ENCODE measurements at regions not wholly inside any gene's neighbourhood (a gene's known extent, or its start where the extent isn't known, plus 50 kb on each side); places are given as distances from the start of the nearest gene placed in this dataset.

DNA sequence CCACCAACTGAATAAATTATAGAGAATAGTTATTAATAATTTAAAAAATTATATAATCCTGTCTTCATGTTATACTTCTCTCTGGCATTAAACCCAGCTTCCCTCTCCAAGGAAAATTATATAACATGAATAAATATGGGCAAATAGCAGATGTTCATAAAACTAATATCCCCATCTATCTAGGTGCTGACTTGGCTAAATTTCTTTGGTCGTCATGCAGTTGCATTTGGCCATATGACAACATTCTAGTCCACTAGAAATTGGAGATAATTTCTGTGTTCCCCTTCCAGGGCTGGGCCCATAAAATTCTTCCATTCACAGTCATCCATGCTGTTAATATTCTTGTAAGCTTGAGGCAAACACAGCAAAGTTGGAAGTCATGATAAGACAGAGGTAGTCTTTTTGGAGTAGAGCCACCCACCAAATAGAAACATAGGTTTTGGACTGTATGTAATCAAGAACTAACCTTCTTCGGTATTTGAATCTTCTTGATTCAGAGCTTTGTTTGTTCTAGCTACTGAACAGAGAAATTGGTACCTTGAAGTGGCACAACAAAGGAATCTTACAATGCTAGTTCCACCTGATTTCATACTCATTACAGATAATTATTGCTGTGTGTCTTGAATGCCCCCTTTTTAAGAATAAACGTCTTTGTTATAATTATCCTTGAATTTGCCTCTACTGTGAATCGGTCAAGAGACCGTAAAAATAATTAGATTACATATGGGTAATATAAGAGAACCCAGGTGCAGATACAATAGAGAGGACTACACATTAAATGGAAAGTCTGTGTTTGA is 678.5 kb upstream of the PCDH20 start:
- Histone ChIP-seq H3K27me3 (replicated peaks; ENCODE audit: control insufficient read depth, insufficient read depth, low read length, poor library complexity, severe bottlenecking) (no peaks in the 10 kb centered on the region), H3K4me1 (ENCODE audit: control insufficient read depth, insufficient read depth, low read length, poor library complexity, severe bottlenecking) (no peaks in the 10 kb centered on the region), H3K27ac (ENCODE audit: insufficient read depth, low read length, poor library complexity, severe bottlenecking) (no peak overlapping the region), H3K4me3 (ENCODE audit: insufficient read depth, low read depth, low read length, poor library complexity, severe bottlenecking) (no peak overlapping the region), H3K36me3 (ENCODE audit: control insufficient read depth, insufficient read depth, low read length) (no peaks in the 10 kb centered on the region), H3K9me3 (ENCODE audit: control insufficient read depth, low read length) (no peaks in the 10 kb centered on the region)
- DNase-seq = no peak

- H3K9me3 ChIP-seq (ENCODE audit: control insufficient read depth, low read length) = no peaks in the 10 kb centered on the region
- H3K36me3 ChIP-seq (ENCODE audit: control insufficient read depth, insufficient read depth, low read length) = no peaks in the 10 kb centered on the region
- no peaks in the 10 kb centered on the region for H3K27me3 ChIP-seq (replicated peaks; ENCODE audit: control insufficient read depth, insufficient read depth, low read length, poor library complexity, severe bottlenecking)
- no peak overlapping the region for H3K27ac ChIP-seq (ENCODE audit: insufficient read depth, low read length, poor library complexity, severe bottlenecking)
- no peak overlapping the region for H3K4me3 ChIP-seq (ENCODE audit: insufficient read depth, low read depth, low read length, poor library complexity, severe bottlenecking)
- no peaks in the 10 kb centered on the region for H3K4me1 ChIP-seq (ENCODE audit: control insufficient read depth, insufficient read depth, low read length, poor library complexity, severe bottlenecking)
- DNase-seq = no peak
Measured at GRCh38 chr13:62092949-62093348, 677.3 kb upstream of the PCDH20 start.

- no peaks in the 10 kb centered on the region for H3K9me3 ChIP-seq (ENCODE audit: control insufficient read depth, low read length)
Measured at GRCh38 chr13:62092536-62092935, 676.9 kb upstream of the PCDH20 start.

GRCh38 chr13:62088165-62088564 is 672.5 kb upstream of the PCDH20 start:
- Histone ChIP-seq H3K9me3 (ENCODE audit: control insufficient read depth, low read length) (no peaks in the 10 kb centered on the region), H3K27ac (ENCODE audit: insufficient read depth, low read length, poor library complexity, severe bottlenecking) (no peak overlapping the region), H3K4me1 (ENCODE audit: control insufficient read depth, insufficient read depth, low read length, poor library complexity, severe bottlenecking) (no peaks in the 10 kb centered on the region), H3K27me3 (replicated peaks; ENCODE audit: control insufficient read depth, insufficient read depth, low read length, poor library complexity, severe bottlenecking) (no peaks in the 10 kb centered on the region), H3K36me3 (ENCODE audit: control insufficient read depth, insufficient read depth, low read length) (no peaks in the 10 kb centered on the region), H3K4me3 (ENCODE audit: insufficient read depth, low read depth, low read length, poor library complexity, severe bottlenecking) (no peak overlapping the region)
- no peak for DNase-seq

More at GRCh38 chr13:62092536-62092935, 676.9 kb upstream of the PCDH20 start:
- Histone ChIP-seq H3K27me3 (replicated peaks; ENCODE audit: control insufficient read depth, insufficient read depth, low read length, poor library complexity, severe bottlenecking) (no peaks in the 10 kb centered on the region), H3K27ac (ENCODE audit: insufficient read depth, low read length, poor library complexity, severe bottlenecking) (no peak overlapping the region), H3K36me3 (ENCODE audit: control insufficient read depth, insufficient read depth, low read length) (no peaks in the 10 kb centered on the region), H3K4me3 (ENCODE audit: insufficient read depth, low read depth, low read length, poor library complexity, severe bottlenecking) (no peak overlapping the region), H3K4me1 (ENCODE audit: control insufficient read depth, insufficient read depth, low read length, poor library complexity, severe bottlenecking) (no peaks in the 10 kb centered on the region)
- no peak for DNase-seq

- Histone ChIP-seq H3K4me3 (ENCODE audit: insufficient read depth, low read depth, low read length, poor library complexity, severe bottlenecking) (no peak overlapping the region), H3K27ac (ENCODE audit: insufficient read depth, low read length, poor library complexity, severe bottlenecking) (no peak overlapping the region), H3K9me3 (ENCODE audit: control insufficient read depth, low read length) (no peaks in the 10 kb centered on the region), H3K36me3 (ENCODE audit: control insufficient read depth, insufficient read depth, low read length) (no peaks in the 10 kb centered on the region), H3K27me3 (replicated peaks; ENCODE audit: control insufficient read depth, insufficient read depth, low read length, poor library complexity, severe bottlenecking) (no peaks in the 10 kb centered on the region), H3K4me1 (ENCODE audit: control insufficient read depth, insufficient read depth, low read length, poor library complexity, severe bottlenecking) (no peaks in the 10 kb centered on the region)
- DNase-seq = no peak
Measured at GRCh38 chr13:62087124-62087523, 671.5 kb upstream of the PCDH20 start.

- no peaks in the 10 kb centered on the region for H3K27me3 ChIP-seq (replicated peaks; ENCODE audit: control insufficient read depth, insufficient read depth, low read length, poor library complexity, severe bottlenecking)
- H3K9me3 ChIP-seq (ENCODE audit: control insufficient read depth, low read length) = no peaks in the 10 kb centered on the region
- no peak for DNase-seq
- H3K4me1 ChIP-seq (ENCODE audit: control insufficient read depth, insufficient read depth, low read length, poor library complexity, severe bottlenecking) = no peaks in the 10 kb centered on the region
- H3K36me3 ChIP-seq (ENCODE audit: control insufficient read depth, insufficient read depth, low read length) = no peaks in the 10 kb centered on the region
- no peak overlapping the region for H3K4me3 ChIP-seq (ENCODE audit: insufficient read depth, low read depth, low read length, poor library complexity, severe bottlenecking)
- no peak overlapping the region for H3K27ac ChIP-seq (ENCODE audit: insufficient read depth, low read length, poor library complexity, severe bottlenecking)
Measured at GRCh38 chr13:62085337-62086229, 669.9 kb upstream of the PCDH20 start.

DNA sequence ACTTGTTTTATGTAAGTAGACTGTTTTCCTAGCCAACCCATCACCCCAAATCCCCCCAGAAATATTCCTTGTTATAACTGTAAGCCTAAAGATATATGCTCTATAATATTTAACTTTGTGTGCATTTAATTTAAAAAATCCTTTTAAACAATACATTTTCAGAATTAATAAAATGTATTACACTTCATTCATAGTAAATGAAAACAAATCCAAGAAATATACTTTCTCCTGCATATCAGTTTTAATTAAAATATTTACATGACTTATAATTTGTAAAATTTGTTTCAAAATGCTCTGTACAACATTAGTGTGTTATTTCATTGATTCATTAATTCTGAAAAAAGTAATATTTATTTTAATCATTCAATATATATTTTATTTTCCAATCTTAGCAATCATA is 669.1 kb upstream of the PCDH20 start:
- H3K4me1 ChIP-seq (ENCODE audit: control insufficient read depth, insufficient read depth, low read length, poor library complexity, severe bottlenecking) = no peaks in the 10 kb centered on the region
- H3K9me3 ChIP-seq (ENCODE audit: control insufficient read depth, low read length) = no peaks in the 10 kb centered on the region
- H3K27ac ChIP-seq (ENCODE audit: insufficient read depth, low read length, poor library complexity, severe bottlenecking) = no peak overlapping the region
- H3K27me3 ChIP-seq (replicated peaks; ENCODE audit: control insufficient read depth, insufficient read depth, low read length, poor library complexity, severe bottlenecking) = no peaks in the 10 kb centered on the region
- no peak for DNase-seq
- H3K36me3 ChIP-seq (ENCODE audit: control insufficient read depth, insufficient read depth, low read length) = no peaks in the 10 kb centered on the region
- H3K4me3 ChIP-seq (ENCODE audit: insufficient read depth, low read depth, low read length, poor library complexity, severe bottlenecking) = no peak overlapping the region

- Histone ChIP-seq H3K27me3 (replicated peaks; ENCODE audit: control insufficient read depth, insufficient read depth, low read length, poor library complexity, severe bottlenecking) (no peaks in the 10 kb centered on the region), H3K9me3 (ENCODE audit: control insufficient read depth, low read length) (no peaks in the 10 kb centered on the region), H3K4me1 (ENCODE audit: control insufficient read depth, insufficient read depth, low read length, poor library complexity, severe bottlenecking) (no peaks in the 10 kb centered on the region), H3K27ac (ENCODE audit: insufficient read depth, low read length, poor library complexity, severe bottlenecking) (no peak overlapping the region), H3K36me3 (ENCODE audit: control insufficient read depth, insufficient read depth, low read length) (no peaks in the 10 kb centered on the region), H3K4me3 (ENCODE audit: insufficient read depth, low read depth, low read length, poor library complexity, severe bottlenecking) (no peak overlapping the region)
- no peak for DNase-seq
Measured at GRCh38 chr13:62067821-62068220, 652.2 kb upstream of the PCDH20 start.

DNA sequence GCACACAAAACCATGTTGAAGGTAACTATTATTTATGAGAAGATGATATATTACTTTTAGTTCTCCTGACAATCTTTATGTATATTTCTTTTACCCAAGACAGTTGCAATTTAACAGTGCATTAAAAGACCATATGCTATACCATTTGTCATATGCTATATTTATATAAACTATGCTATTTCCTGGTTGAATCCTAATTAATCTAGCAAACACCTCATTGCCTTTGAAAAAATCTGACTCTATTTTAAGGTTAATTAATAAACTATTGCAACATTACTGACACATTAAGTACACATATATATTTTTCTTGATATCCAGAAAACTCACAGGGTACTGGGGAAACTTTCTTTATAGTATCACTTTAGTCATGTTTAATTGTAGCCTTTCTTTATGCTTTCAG is 649.4 kb upstream of the PCDH20 start:
- Histone ChIP-seq H3K4me1 (ENCODE audit: control insufficient read depth, insufficient read depth, low read length, poor library complexity, severe bottlenecking) (no peaks in the 10 kb centered on the region), H3K9me3 (ENCODE audit: control insufficient read depth, low read length) (no peaks in the 10 kb centered on the region), H3K27ac (ENCODE audit: insufficient read depth, low read length, poor library complexity, severe bottlenecking) (no peak overlapping the region), H3K36me3 (ENCODE audit: control insufficient read depth, insufficient read depth, low read length) (no peaks in the 10 kb centered on the region), H3K27me3 (replicated peaks; ENCODE audit: control insufficient read depth, insufficient read depth, low read length, poor library complexity, severe bottlenecking) (no peaks in the 10 kb centered on the region), H3K4me3 (ENCODE audit: insufficient read depth, low read depth, low read length, poor library complexity, severe bottlenecking) (no peak overlapping the region)
- no peak for DNase-seq

GRCh38 chr13:62061751-62062150 is 646.1 kb upstream of the PCDH20 start:
- no peak overlapping the region for H3K27ac ChIP-seq (ENCODE audit: insufficient read depth, low read length, poor library complexity, severe bottlenecking)
- H3K4me1 ChIP-seq (ENCODE audit: control insufficient read depth, insufficient read depth, low read length, poor library complexity, severe bottlenecking) = no peaks in the 10 kb centered on the region
- H3K27me3 ChIP-seq (replicated peaks; ENCODE audit: control insufficient read depth, insufficient read depth, low read length, poor library complexity, severe bottlenecking) = no peaks in the 10 kb centered on the region
- H3K9me3 ChIP-seq (ENCODE audit: control insufficient read depth, low read length) = no peaks in the 10 kb centered on the region
- H3K4me3 ChIP-seq (ENCODE audit: insufficient read depth, low read depth, low read length, poor library complexity, severe bottlenecking) = no peak overlapping the region
- no peak for DNase-seq
- no peaks in the 10 kb centered on the region for H3K36me3 ChIP-seq (ENCODE audit: control insufficient read depth, insufficient read depth, low read length)

Data from effector memory CD4-positive, alpha-beta T cell (primary cell).